Heart left ventricle (tissue), 16 donors: ENCODE measurements at regions not wholly inside any gene's neighbourhood (a gene's known extent, or its start where the extent isn't known, plus 50 kb on each side); places are given as distances from the start of the nearest gene placed in this dataset.

Experiments
- ATAC-seq, 4 donors: fragments of 200-7000 bp; cut with Tn5 transposase; one replicate each; pipeline ENCODE4 v1.9.1; 2020 to 2022; ENCODE audit warnings: moderate library complexity in 4 of 4, mild to moderate bottlenecking in 3 of 4, moderate number of reproducible peaks in 1 of 4
- DNase-seq, 5 donors: peaks; one replicate each; pipeline ENCODE4 v3.0.0-alpha.2; 2020
- H3K27ac ChIP-seq, 12 donors: fragments of 200-600 bp; sonication (generic) in 4 of 12; one replicate each; pipeline versions ENCODE4 v1.5.0 to v1.8.0; 2016 to 2022; ENCODE audit warnings: mild to moderate bottlenecking in 2 of 12
- H3K27me3 ChIP-seq, 9 donors: fragments of 200-600 bp; sonication (generic) in 2 of 9; one replicate each; pipeline versions ENCODE4 v1.5.1 to v1.8.0; 2016 to 2022; ENCODE audit warnings: mild to moderate bottlenecking in 3 of 9
- H3K36me3 ChIP-seq, 9 donors: fragments of 200-600 bp; sonication (generic) in 2 of 9; one replicate each; pipeline versions ENCODE4 v1.5.0 to v1.8.0; 2018 to 2022; ENCODE audit warnings: mild to moderate bottlenecking in 2 of 9
- H3K4me1 ChIP-seq, 12 donors: fragments of 200-600 bp; sonication (generic) in 4 of 12; one replicate each; pipeline versions ENCODE4 v1.5.0 to v1.8.0; 2016 to 2022; ENCODE audit warnings: mild to moderate bottlenecking in 3 of 12
- H3K4me3 ChIP-seq, 12 donors: fragments of 200-600 bp; sonication (generic) in 4 of 12; one replicate each; pipeline versions ENCODE4 v1.5.0 to v1.8.0; 2017 to 2022; ENCODE audit warnings: mild to moderate bottlenecking in 9 of 12, moderate library complexity in 4 of 12
- H3K9me3 ChIP-seq, 12 donors: fragments of 200-600 bp; sonication (generic) in 4 of 12; one replicate each; pipeline versions ENCODE4 v1.5.0 to v1.8.0; 2016 to 2022; ENCODE audit warnings: mild to moderate bottlenecking in 1 of 12
- CTCF ChIP-seq, 12 donors: fragments of 200-600 bp; sonication (generic) in 4 of 12; IDR thresholded peaks; one replicate each; pipeline versions ENCODE4 v1.5.0 to v1.8.0; 2018 to 2022; ENCODE audit warnings: antibody characterized with exemption in 12 of 12, mild to moderate bottlenecking in 5 of 12
- POLR2A ChIP-seq, 2 donors: fragments of 450-650 bp; IDR thresholded peaks; one replicate each; pipeline ENCODE4 v1.6.1; 2017; ENCODE audit warnings: antibody characterized with exemption in 2 of 2, mild to moderate bottlenecking in 2 of 2, moderate library complexity in 2 of 2
- WGBS, 4 donors: extraction: QIAGEN DNeasy Blood & Tissue Kit in 2 of 4; methylation state at CpG; one replicate each; pipeline versions ENCODE4 v1.1.5 to v1.1.7; 2013 to 2018; 5-methylcytosine and 5-hydroxymethylcytosine counted together
- intact Hi-C, 10 donors: fragments of 100-400 bp; cut with DNase I; formaldehyde crosslinking; loops; one replicate each; pipeline versions ENCODE4 v1.11.1 to v1.14.2; 2022
- donor health status: ischemic (EF 13 %, LVEDD 7.1; RV severe dilation, severe dysfunction).
- donor health status: healthy with polysubstance abuse.
- donor health status: DM: no; HTN: yes; CAD: no.
- donor health status: DM: no; HTN: no; CAD: no.
- donor health status: ischemic (EF 25% LVEDD 6.9; RV normal size, moderate dysfunction).
- donor health status: ischemic (EF 25% LVEDD 5.7; RV mildly dilated, moderate dysfunction).
- donor health status: healthy.
- donor health status: DM: yes; HTN: yes; CAD: no.
- donor health status: ischemic (EF 35%, LVEDD 5.7; RV mildly dilated, moderate dysfunction).
- donor health status: nonischemic (EF 11% LVEDD 7.7; RV severe dilation, severe dysfunction).
- donor health status: DM: yes; HTN: yes; CAD: no.
- donor health status: PGD.
- donor health status: ischemic (EF 29% LVEDD 5.4; RV normal size, mild dysfunction).
- donor health status: nonischemic (EF 23%, LVEDD 6.1; RV moderate dilation, normal function).

GRCh38 chr9:15372455-15372854 is 50.2 kb upstream of the SNAPC3 start:
- Histone ChIP-seq H3K27me3 (peaks cover 0 to 14% (median 0%) of the 10 kb centered on the region in 9 donors), H3K4me1 (peaks cover 0 to 5% (median 0%) of the 10 kb centered on the region in 12 donors), H3K9me3 (peaks cover 0 to 6% (median 0%) of the 10 kb centered on the region in 12 donors), H3K27ac (no peak overlapping the region), H3K36me3 (no peaks in the 10 kb centered on the region), H3K4me3 (no peak overlapping the region)
- DNase-seq, result no peak
- intact Hi-C loops, result no loop called here
- no peak for ATAC-seq
- no peak for TF ChIP-seq POLR2A (IDR thresholded peaks at IDR 0.05)
- no peak for TF ChIP-seq CTCF (IDR thresholded peaks at IDR 0.05)
- WGBS, 4 donors, result 81 to 83% (median 83%) methylated on average over 6 of the region's 6 CpGs

- ATAC-seq (no peak), DNase-seq (no peak)
- no peak for TF ChIP-seq CTCF (IDR thresholded peaks at IDR 0.05)
- TF ChIP-seq POLR2A (IDR thresholded peaks at IDR 0.05), result no peak
- Histone ChIP-seq H3K36me3 (no peaks in the 10 kb centered on the region), H3K27ac (no peak overlapping the region), H3K4me3 (no peak overlapping the region), H3K9me3 (peaks cover 0 to 5% (median 0%) of the 10 kb centered on the region in 12 donors), H3K4me1 (peaks cover 0 to 5% (median 0%) of the 10 kb centered on the region in 12 donors), H3K27me3 (peaks cover 0 to 14% (median 0%) of the 10 kb centered on the region in 9 donors)
- WGBS, 4 donors, result 78 to 86% (median 83%) methylated on average over 6 of the region's 6 CpGs
- intact Hi-C loops, result no loop called here
Observed at GRCh38 chr9:15371448-15371845, 51.2 kb upstream of the SNAPC3 start.

GRCh38 chr9:15370466-15371447 is 51.9 kb upstream of the SNAPC3 start:
- DNase-seq, result no peak
- ATAC-seq, result peak in 1 of 4 donors; percentile 15
- Histone ChIP-seq H3K36me3 (no peaks in the 10 kb centered on the region), H3K9me3 (no peaks in the 10 kb centered on the region), H3K27ac (no peak overlapping the region), H3K4me3 (no peak overlapping the region), H3K27me3 (peaks cover 0 to 14% (median 0%) of the 10 kb centered on the region in 9 donors), H3K4me1 (peaks cover 0 to 5% (median 0%) of the 10 kb centered on the region in 12 donors)
- WGBS, 4 donors, result 70 to 75% (median 71%) methylated on average over 15 of the region's 15 CpGs
- TF ChIP-seq CTCF (IDR thresholded peaks at IDR 0.05) (no peak), POLR2A (IDR thresholded peaks at IDR 0.05) (no peak)
- intact Hi-C loops, result no loop called here

- Histone ChIP-seq H3K36me3 (no peaks in the 10 kb centered on the region), H3K27ac (no peak overlapping the region), H3K9me3 (no peaks in the 10 kb centered on the region), H3K27me3 (peaks cover 0 to 14% (median 0%) of the 10 kb centered on the region in 9 donors), H3K4me1 (peaks cover 0 to 5% (median 0%) of the 10 kb centered on the region in 12 donors), H3K4me3 (no peak overlapping the region)
- intact Hi-C loops, result no loop called here
- no peak for TF ChIP-seq POLR2A (IDR thresholded peaks at IDR 0.05)
- TF ChIP-seq CTCF (IDR thresholded peaks at IDR 0.05), result no peak
- 57 to 89% (median 84%) methylated on average over 1 of the region's 1 CpG for WGBS, 4 donors
- no peak for DNase-seq
- ATAC-seq, result no peak
Observed at GRCh38 chr9:15369871-15370270, 52.8 kb upstream of the SNAPC3 start.
